ENCODE measurements at regions not wholly inside any gene's neighbourhood (a gene's known extent, or its start where the extent isn't known, plus 50 kb on each side); places are given as distances from the start of the nearest gene placed in this dataset.

DNA sequence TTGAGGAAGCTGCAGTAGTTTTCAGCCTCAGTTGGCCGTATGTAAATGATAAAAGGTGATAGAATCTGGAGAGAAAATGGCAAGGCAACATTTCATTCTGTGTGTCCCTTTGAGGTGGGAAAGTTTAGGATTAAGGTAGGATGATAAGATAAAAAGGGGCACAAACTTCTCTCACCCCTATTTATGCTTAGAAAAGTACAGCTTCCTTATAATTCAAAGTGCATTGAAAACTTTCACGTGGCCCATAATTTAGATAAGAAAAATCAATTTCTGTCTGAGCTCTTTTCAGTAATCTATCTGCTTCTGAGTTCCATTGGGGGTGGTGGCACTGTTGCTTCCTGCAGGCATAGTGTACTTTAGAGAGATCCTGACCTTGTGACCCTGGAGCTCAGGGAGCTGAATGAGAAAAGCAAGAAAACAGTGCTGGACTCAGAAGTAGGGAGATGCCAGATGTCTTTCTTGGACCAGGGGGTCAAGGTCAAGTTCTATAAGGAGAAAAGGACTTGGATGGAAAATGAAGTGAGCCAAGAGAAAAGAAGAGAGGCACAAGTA lies 187.3 kb downstream of the NDFIP2 start:
- no peaks in the 10 kb centered on the region for H3K9me3 Mint-ChIP-seq
- ATAC-seq (ENCODE audit: low read depth) = no peak
- no peak for DNase-seq
- H3K27me3 Mint-ChIP-seq = no peaks in the 10 kb centered on the region
- H3K4me3 Mint-ChIP-seq = no peak overlapping the region
- POLR2A ChIA-PET = no interaction called here
- H3K36me3 Mint-ChIP-seq = no peaks in the 10 kb centered on the region
- H3K27ac Mint-ChIP-seq = no peak overlapping the region
- H3K4me1 Mint-ChIP-seq = no peaks in the 10 kb centered on the region

DNA sequence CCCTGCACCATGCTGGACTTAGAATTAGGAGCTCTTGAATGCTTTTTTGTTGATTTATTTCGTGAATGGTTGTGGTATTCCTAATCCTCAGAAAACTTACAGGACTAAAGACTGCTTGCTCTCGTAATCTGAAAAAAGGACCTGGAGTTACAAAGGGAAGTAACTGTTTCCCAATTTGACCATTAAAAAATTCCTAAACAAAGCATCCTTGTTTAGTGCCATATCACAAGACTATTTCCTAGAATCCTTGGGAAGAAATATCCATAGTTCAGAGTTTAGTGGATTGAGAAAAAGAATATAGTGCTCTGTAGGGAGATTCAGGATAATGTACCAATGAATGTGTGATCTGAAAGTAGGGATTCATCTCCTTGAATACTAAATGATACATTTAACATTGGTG lies 186.8 kb downstream of the NDFIP2 start:
- no peak for ATAC-seq (ENCODE audit: low read depth)
- no peak overlapping the region for H3K27ac Mint-ChIP-seq
- H3K4me1 Mint-ChIP-seq = no peaks in the 10 kb centered on the region
- no peak for DNase-seq
- no peaks in the 10 kb centered on the region for H3K36me3 Mint-ChIP-seq
- no peaks in the 10 kb centered on the region for H3K27me3 Mint-ChIP-seq
- POLR2A ChIA-PET = no interaction called here
- H3K4me3 Mint-ChIP-seq = no peak overlapping the region
- H3K9me3 Mint-ChIP-seq = no peaks in the 10 kb centered on the region

DNA sequence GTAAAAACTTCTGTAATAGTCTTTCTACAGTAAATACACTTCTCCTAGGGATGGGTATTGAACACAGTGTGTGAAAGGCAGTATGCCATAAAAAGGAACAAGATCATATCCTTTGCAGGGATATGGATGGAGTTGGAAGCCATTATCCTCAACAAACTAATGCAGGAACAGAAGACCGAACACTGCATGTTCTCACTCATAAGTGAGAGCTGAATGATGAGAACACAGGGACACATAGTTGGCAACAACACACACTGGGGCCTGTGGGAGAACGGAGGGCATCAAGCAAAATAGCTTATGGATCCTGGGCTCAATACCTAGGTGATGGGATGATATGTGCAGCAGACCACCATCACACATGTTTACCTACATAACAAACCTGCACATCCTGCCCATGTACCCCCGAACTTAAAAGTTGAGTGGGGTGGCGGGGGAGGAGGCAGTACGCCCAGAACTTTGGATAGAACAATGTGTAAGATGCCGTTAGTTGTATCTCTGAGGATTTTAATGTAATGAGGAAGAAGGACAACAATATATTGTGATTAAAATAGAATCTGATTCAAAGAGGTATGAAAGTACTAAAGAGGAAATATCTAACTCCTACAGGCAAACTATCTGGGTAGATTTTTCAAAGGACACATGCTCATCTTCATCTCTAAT lies 183.2 kb downstream of the NDFIP2 start:
- H3K4me3 Mint-ChIP-seq = no peak overlapping the region
- no peaks in the 10 kb centered on the region for H3K9me3 Mint-ChIP-seq
- H3K36me3 Mint-ChIP-seq = no peaks in the 10 kb centered on the region
- H3K27ac Mint-ChIP-seq = no peak overlapping the region
- no peaks in the 10 kb centered on the region for H3K4me1 Mint-ChIP-seq
- ATAC-seq (ENCODE audit: low read depth) (no peak), DNase-seq (no peak)
- POLR2A ChIA-PET = no interaction called here
- peaks cover 2% of the 10 kb centered on the region for H3K27me3 Mint-ChIP-seq

DNA sequence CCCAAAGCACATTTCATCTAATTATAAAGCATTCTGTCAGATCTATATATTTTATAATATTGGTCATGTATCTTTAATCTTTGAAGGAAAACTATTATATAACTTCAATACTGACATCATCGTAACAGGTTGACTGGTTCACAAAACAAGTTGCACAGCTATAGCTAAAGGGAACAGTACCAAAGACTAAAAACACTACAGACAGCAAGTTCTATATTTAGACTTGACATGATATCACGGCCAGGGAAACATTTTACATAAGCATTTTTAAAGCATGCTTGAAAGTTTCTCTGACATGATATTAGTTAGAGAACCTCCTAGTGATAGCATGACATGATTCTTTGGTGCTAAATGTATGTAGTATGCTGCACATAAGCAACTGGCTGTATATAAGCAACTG lies 182.5 kb downstream of the NDFIP2 start:
- Mint-ChIP-seq H3K4me3 (no peak overlapping the region), H3K4me1 (no peaks in the 10 kb centered on the region), H3K27ac (no peak overlapping the region), H3K27me3 (peaks cover 2% of the 10 kb centered on the region), H3K9me3 (no peaks in the 10 kb centered on the region), H3K36me3 (no peaks in the 10 kb centered on the region)
- POLR2A ChIA-PET = no interaction called here
- no peak for DNase-seq
- no peak for ATAC-seq (ENCODE audit: low read depth)

DNA sequence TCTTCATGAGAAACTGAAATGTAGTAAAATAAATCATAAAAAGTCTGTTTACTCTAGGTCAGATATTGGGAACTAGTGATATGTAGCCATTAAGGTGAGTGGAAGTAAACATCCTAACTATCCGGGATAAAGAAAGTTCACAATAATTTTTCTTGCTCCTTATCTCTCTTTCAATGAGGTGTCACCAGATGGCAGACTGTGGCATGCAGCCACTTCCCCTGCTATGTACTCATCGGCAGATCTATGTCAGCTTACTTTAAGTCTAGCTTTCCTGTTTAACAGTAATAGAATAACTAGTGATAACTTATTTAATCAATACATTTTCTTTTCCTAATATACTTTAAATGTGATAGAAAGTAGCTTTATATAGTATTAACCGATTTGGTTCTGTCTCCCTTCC lies 181.9 kb downstream of the NDFIP2 start:
- Mint-ChIP-seq H3K4me3 (no peak overlapping the region), H3K27ac (no peak overlapping the region), H3K27me3 (peaks cover 2% of the 10 kb centered on the region), H3K36me3 (no peaks in the 10 kb centered on the region), H3K4me1 (no peaks in the 10 kb centered on the region), H3K9me3 (no peaks in the 10 kb centered on the region)
- POLR2A ChIA-PET = no interaction called here
- ATAC-seq (ENCODE audit: low read depth) (no peak), DNase-seq (no peak)

DNA sequence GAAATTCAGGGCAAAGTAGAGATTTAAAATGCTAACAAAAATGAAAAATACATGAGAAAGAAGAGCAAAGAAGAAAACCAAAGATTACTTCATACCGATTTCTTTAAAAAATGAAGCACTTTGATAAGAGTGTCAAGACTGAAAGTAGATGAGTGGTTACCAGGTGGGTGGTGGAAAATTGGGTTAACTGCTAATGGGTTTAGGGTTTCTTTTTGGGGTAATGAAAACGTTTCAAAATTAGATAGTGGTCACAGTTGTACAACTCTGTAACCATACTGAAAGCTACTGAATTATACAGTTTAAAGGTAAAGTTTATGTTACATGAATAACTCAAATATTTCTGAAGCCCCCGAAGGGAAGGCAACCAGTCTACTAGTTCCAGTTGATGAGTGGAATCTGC lies 179.4 kb downstream of the NDFIP2 start:
- no peaks in the 10 kb centered on the region for H3K36me3 Mint-ChIP-seq
- ATAC-seq (ENCODE audit: low read depth) (no peak), DNase-seq (no peak)
- no peaks in the 10 kb centered on the region for H3K9me3 Mint-ChIP-seq
- no peak overlapping the region for H3K4me3 Mint-ChIP-seq
- POLR2A ChIA-PET = no interaction called here
- peaks cover 5% of the 10 kb centered on the region for H3K27me3 Mint-ChIP-seq
- no peaks in the 10 kb centered on the region for H3K4me1 Mint-ChIP-seq
- no peak overlapping the region for H3K27ac Mint-ChIP-seq

DNA sequence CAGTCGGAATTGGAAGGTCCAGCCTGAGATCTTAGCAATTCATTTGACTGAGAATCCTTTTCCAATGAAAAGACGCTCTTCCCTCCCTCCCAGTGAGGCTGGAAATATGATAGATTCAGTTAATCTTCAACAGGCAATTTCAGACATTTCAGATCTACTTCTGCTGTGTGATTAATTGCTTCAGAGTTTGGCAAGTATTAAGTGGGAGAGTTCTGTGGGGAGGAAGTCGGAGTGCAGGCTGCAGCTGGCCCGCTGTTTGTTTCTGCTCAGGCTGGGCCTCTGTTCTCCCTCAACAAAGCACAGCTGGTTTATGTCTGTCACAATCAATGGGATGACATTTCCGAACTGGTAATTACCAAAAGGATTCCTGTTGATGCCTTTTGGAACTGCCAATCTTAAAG lies 178.2 kb downstream of the NDFIP2 start:
- Mint-ChIP-seq H3K36me3 (no peaks in the 10 kb centered on the region), H3K4me1 (no peaks in the 10 kb centered on the region), H3K9me3 (no peaks in the 10 kb centered on the region), H3K27ac (no peak overlapping the region), H3K27me3 (peaks cover 5% of the 10 kb centered on the region), H3K4me3 (no peak overlapping the region)
- DNase-seq (no peak), ATAC-seq (ENCODE audit: low read depth) (no peak)
- POLR2A ChIA-PET = no interaction called here

DNA sequence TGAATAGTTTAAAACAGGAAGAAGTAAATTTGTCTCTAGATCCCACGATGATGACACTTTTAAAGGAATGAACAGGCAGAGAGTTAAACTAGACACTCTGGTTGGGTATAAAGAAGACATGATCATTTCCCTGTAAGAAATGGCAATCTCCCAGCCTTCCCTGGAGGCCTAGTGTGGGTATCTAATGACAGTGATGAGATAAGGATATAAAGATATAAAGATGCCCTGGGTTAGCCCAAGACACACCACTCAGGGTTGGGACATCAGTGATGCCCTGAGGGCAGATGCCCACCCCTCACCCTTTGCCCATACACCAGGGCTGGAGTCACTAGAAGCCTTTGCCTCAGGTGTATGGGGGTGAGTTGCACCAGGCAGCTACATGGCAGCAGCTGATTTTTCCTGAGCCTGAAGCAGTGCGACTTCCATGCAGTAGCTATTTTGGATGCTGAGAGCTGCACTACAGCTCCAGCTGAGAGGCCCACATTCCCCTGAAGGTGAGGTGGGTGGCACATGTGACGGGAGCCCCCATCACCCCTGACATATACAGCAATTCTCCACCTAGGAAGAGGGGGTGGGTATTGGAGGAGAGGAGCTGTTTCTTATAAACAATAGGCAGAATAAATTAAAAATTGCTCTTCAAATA lies 177.5 kb downstream of the NDFIP2 start:
- H3K36me3 Mint-ChIP-seq = no peaks in the 10 kb centered on the region
- H3K4me1 Mint-ChIP-seq = no peaks in the 10 kb centered on the region
- peaks cover 5% of the 10 kb centered on the region for H3K27me3 Mint-ChIP-seq
- no peak overlapping the region for H3K27ac Mint-ChIP-seq
- POLR2A ChIA-PET = no interaction called here
- H3K9me3 Mint-ChIP-seq = no peaks in the 10 kb centered on the region
- DNase-seq = no peak
- H3K4me3 Mint-ChIP-seq = no peak overlapping the region
- ATAC-seq (ENCODE audit: low read depth) = no peak

DNA sequence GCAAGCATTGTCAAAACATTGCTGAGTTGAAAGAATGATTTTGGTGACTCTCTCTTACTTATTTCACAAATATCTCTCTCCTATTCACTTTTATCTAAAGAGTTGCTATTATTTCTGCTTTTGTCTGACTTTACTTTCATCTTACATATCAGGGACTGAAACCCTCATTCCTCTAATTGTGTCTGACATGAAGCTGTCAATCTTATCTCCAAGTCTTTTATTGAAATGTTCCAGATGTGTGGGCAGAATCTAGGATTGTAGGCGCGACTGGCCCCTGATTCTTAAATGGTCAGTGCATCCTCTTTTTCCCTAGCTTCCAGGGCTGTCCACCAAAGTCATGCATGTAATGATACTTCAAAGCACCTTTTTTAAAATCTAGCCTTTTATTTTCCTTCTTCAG lies 174.6 kb downstream of the NDFIP2 start:
- Mint-ChIP-seq H3K9me3 (no peaks in the 10 kb centered on the region), H3K4me1 (no peaks in the 10 kb centered on the region), H3K36me3 (no peaks in the 10 kb centered on the region), H3K27me3 (peaks cover 3% of the 10 kb centered on the region), H3K4me3 (no peak overlapping the region), H3K27ac (no peak overlapping the region)
- DNase-seq (no peak), ATAC-seq (ENCODE audit: low read depth) (no peak)
- POLR2A ChIA-PET = no interaction called here

DNA sequence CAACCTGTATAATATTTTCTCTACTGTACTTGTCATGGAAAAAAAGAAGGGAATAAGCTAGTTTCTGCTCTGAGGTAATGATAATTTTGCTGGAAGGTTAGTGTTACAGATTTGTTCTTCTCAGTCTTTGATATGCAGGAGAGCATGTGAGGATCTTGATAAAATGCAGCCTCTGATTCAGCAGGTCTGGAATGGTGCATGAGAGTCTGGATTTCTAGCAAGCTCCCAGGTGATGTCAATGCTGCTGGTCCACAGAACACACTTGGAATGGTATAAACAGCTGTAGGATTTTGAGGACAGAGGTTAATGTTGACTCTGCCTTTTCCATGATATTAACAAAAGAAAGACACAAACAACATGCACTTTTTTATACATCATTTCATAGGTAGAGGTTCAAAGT lies 173.6 kb downstream of the NDFIP2 start:
- DNase-seq (no peak), ATAC-seq (ENCODE audit: low read depth) (no peak)
- H3K36me3 Mint-ChIP-seq = no peaks in the 10 kb centered on the region
- H3K27ac Mint-ChIP-seq = no peak overlapping the region
- no peak overlapping the region for H3K4me3 Mint-ChIP-seq
- H3K9me3 Mint-ChIP-seq = no peaks in the 10 kb centered on the region
- H3K4me1 Mint-ChIP-seq = no peaks in the 10 kb centered on the region
- H3K27me3 Mint-ChIP-seq = peaks cover 3% of the 10 kb centered on the region
- POLR2A ChIA-PET = no interaction called here

DNA sequence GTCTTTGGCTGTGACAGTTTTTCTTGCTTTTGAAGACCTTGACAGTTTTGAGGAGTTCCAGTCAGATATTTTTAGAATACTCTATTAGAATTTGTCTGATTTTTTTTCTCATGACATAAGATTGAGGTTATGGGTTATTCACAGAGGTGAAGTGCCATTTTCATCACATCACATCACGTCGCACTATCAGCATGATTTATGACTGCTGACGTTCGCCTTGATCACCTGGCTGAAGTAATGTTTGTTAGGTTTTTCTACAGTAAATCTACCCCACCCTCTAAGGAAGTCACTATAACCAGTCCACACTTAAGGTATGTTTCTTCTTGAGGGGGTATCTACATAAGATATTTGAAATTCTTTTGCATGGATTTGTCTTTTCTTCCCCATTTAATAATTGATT lies 169.7 kb downstream of the NDFIP2 start:
- Mint-ChIP-seq H3K9me3 (no peaks in the 10 kb centered on the region), H3K27ac (no peak overlapping the region), H3K27me3 (peaks cover 7% of the 10 kb centered on the region), H3K4me1 (no peaks in the 10 kb centered on the region), H3K4me3 (no peak overlapping the region), H3K36me3 (no peaks in the 10 kb centered on the region)
- POLR2A ChIA-PET = no interaction called here
- DNase-seq = no peak
- no peak for ATAC-seq (ENCODE audit: low read depth)

DNA sequence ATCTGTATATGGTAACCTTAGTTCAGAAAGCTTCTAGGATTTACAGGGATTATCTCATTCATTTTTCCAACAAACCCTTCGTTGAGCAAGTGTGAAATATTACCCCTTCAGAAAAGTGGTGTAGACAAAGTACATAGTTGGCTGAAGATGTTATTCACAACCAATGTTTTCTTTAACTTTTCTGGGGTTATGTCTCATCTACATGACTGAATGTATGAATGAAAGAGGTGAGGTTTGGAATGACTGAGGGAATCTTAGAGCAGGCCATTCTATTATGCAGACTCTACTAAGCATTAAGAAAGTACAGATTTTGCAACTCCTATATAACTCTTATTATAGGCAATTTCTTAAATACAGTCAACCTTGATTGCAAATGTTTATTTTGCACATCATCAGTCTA lies 167.2 kb downstream of the NDFIP2 start:
- peaks cover 7% of the 10 kb centered on the region for H3K27me3 Mint-ChIP-seq
- H3K27ac Mint-ChIP-seq = no peak overlapping the region
- H3K4me1 Mint-ChIP-seq = no peaks in the 10 kb centered on the region
- DNase-seq = no peak
- H3K4me3 Mint-ChIP-seq = no peak overlapping the region
- H3K36me3 Mint-ChIP-seq = no peaks in the 10 kb centered on the region
- no peak for ATAC-seq (ENCODE audit: low read depth)
- H3K9me3 Mint-ChIP-seq = no peaks in the 10 kb centered on the region
- POLR2A ChIA-PET = no interaction called here

DNA sequence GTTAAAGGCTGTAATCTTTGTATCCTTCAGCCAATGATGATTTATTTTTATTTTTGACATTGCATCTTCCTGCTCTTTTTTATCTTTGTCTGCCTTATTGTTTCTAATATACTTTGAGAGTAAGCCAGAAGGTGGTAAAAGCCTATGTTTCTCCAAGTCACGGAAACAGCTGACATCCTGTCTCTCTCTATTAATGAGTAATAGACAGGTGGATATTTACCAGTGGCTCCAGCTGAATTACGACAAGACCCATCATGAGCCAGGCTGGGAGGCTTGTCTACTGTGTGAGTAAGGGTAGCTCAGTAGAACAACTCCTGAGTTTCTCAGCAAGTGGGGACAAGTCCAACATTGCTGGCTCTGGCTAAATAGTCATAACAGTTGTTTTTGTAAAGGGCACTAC lies 166.6 kb downstream of the NDFIP2 start:
- H3K4me3 Mint-ChIP-seq = no peak overlapping the region
- no peak for DNase-seq
- no peaks in the 10 kb centered on the region for H3K4me1 Mint-ChIP-seq
- no peaks in the 10 kb centered on the region for H3K9me3 Mint-ChIP-seq
- H3K27me3 Mint-ChIP-seq = peaks cover 7% of the 10 kb centered on the region
- no peak for ATAC-seq (ENCODE audit: low read depth)
- no peak overlapping the region for H3K27ac Mint-ChIP-seq
- no peaks in the 10 kb centered on the region for H3K36me3 Mint-ChIP-seq
- POLR2A ChIA-PET = no interaction called here

DNA sequence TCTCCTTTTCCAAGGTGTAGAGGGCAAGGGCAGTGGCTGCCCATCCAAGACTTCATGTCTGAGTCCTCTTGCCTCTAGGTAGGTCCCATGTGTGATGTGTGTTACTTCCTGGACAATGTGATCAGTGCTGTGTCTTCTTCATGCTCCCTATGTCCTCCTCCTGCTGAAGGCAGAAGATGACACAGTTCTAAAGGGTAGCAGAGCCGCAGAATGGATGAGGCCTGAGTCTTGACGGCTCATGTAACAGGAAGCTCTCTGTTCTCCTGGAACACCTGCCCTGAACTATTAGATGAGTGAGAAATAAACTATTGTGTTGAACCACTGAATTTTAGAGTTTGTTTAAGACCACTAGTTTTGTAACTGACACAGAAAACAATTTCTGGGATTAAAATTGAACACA lies 165.9 kb downstream of the NDFIP2 start:
- Mint-ChIP-seq H3K27ac (no peak overlapping the region), H3K36me3 (no peaks in the 10 kb centered on the region), H3K27me3 (peaks cover 7% of the 10 kb centered on the region), H3K4me3 (no peak overlapping the region), H3K4me1 (no peaks in the 10 kb centered on the region), H3K9me3 (no peaks in the 10 kb centered on the region)
- DNase-seq = no peak
- ATAC-seq (ENCODE audit: low read depth) = no peak
- POLR2A ChIA-PET = no interaction called here

Measured in activated naive CD8-positive, alpha-beta T cell treated with anti-CD3 and anti-CD28 coated beads, Interleukin-2, amount 10 ng/mL, durations not matched to agents 7 days and 5 days (primary cell).